ENCODE measurements at regions not wholly inside any gene's neighbourhood (a gene's known extent, or its start where the extent isn't known, plus 50 kb on each side); places are given as distances from the start of the nearest gene placed in this dataset.

- no peak overlapping the region for H3K4me3 ChIP-seq (ENCODE audit: low read depth, low read length)
- no peak for DNase-seq (ENCODE audit: low read depth)
- TF ChIP-seq CTCF (IDR thresholded peaks at IDR 0.05; ENCODE audit: insufficient read depth, low read depth, low read length, missing control alignments) = no peak
Observed at GRCh38 chr14:40762685-40763084, 844.0 kb upstream of the LRFN5 start.

GRCh38 chr14:40762177-40762576, 844.5 kb upstream of the LRFN5 start:
- no peak for DNase-seq (ENCODE audit: low read depth)
- no peak for TF ChIP-seq CTCF (IDR thresholded peaks at IDR 0.05; ENCODE audit: insufficient read depth, low read depth, low read length, missing control alignments)
- no peak overlapping the region for H3K4me3 ChIP-seq (ENCODE audit: low read depth, low read length)

GRCh38 chr14:40760704-40761103, 846.0 kb upstream of the LRFN5 start:
- no peak for TF ChIP-seq CTCF (IDR thresholded peaks at IDR 0.05; ENCODE audit: insufficient read depth, low read depth, low read length, missing control alignments)
- no peak overlapping the region for H3K4me3 ChIP-seq (ENCODE audit: low read depth, low read length)
- DNase-seq (ENCODE audit: low read depth) = no peak

GRCh38 chr14:40758076-40758475, 848.6 kb upstream of the LRFN5 start:
- TF ChIP-seq CTCF (IDR thresholded peaks at IDR 0.05; ENCODE audit: insufficient read depth, low read depth, low read length, missing control alignments) = no peak
- DNase-seq (ENCODE audit: low read depth) = no peak

GRCh38 chr14:40757376-40757950, 849.2 kb upstream of the LRFN5 start:
- TF ChIP-seq CTCF (IDR thresholded peaks at IDR 0.05; ENCODE audit: insufficient read depth, low read depth, low read length, missing control alignments) = no peak
- H3K4me3 ChIP-seq (ENCODE audit: low read depth, low read length) = no peak overlapping the region
- DNase-seq (ENCODE audit: low read depth) = no peak

More at GRCh38 chr14:40758076-40758475, 848.6 kb upstream of the LRFN5 start:
- H3K4me3 ChIP-seq (ENCODE audit: low read depth, low read length) = no peak overlapping the region

GRCh38 chr14:40733206-40733605, 873.5 kb upstream of the LRFN5 start:
- no peak for TF ChIP-seq CTCF (IDR thresholded peaks at IDR 0.05; ENCODE audit: insufficient read depth, low read depth, low read length, missing control alignments)
- no peak overlapping the region for H3K4me3 ChIP-seq (ENCODE audit: low read depth, low read length)
- no peak for DNase-seq (ENCODE audit: low read depth)

- H3K4me3 ChIP-seq (ENCODE audit: low read depth, low read length) = no peak overlapping the region
- DNase-seq (ENCODE audit: low read depth) = no peak
- no peak for TF ChIP-seq CTCF (IDR thresholded peaks at IDR 0.05; ENCODE audit: insufficient read depth, low read depth, low read length, missing control alignments)
Observed at GRCh38 chr14:40727107-40727506, 879.6 kb upstream of the LRFN5 start.

All from GM12865 (cell line).